Lower leg skin (tissue), 4 donors: ENCODE measurements at regions not wholly inside any gene's neighbourhood (a gene's known extent, or its start where the extent isn't known, plus 50 kb on each side); places are given as distances from the start of the nearest gene placed in this dataset.

Experiments used
- DNase-seq, 2 donors: peaks; one replicate each; pipeline ENCODE4 v3.0.0-alpha.2; 2019; ENCODE audit warnings: low spot score in 2 of 2
- H3K4me3 ChIP-seq: fragments of 200-600 bp; sonication (generic); 2 replicates; pipeline ENCODE4 v1.5.1; 2017; ENCODE audit warnings: mild to moderate bottlenecking, low read depth; ENCODE audit not compliant: poor library complexity, severe bottlenecking
- POLR2A ChIP-seq, 2 donors: fragments of 450-650 bp; IDR thresholded peaks; one replicate each; pipeline ENCODE4 v1.6.1; 2016 to 2017; ENCODE audit warnings: antibody characterized with exemption in 2 of 2, mild to moderate bottlenecking in 1 of 2, moderate library complexity in 1 of 2
- WGBS, 2 donors: methylation state at CpG; one replicate each; pipeline ENCODE4 v1.1.5; 2018; 5-methylcytosine and 5-hydroxymethylcytosine counted together
- intact Hi-C: fragments of 100-400 bp; cut with DNase I; formaldehyde crosslinking; loops from one replicate; pipeline ENCODE4 v1.15.0; 2023; ENCODE audit warnings: low total_unique reads
- TF ChIP-seq, protein P1 (sequence below), 3 donors: fragments of 450-650 bp; IDR thresholded peaks; one replicate each; pipeline ENCODE4 v1.5.1; 2016; ENCODE audit warnings: antibody characterized with exemption in 3 of 3, mild to moderate bottlenecking in 3 of 3, moderate library complexity in 2 of 3

DNA sequence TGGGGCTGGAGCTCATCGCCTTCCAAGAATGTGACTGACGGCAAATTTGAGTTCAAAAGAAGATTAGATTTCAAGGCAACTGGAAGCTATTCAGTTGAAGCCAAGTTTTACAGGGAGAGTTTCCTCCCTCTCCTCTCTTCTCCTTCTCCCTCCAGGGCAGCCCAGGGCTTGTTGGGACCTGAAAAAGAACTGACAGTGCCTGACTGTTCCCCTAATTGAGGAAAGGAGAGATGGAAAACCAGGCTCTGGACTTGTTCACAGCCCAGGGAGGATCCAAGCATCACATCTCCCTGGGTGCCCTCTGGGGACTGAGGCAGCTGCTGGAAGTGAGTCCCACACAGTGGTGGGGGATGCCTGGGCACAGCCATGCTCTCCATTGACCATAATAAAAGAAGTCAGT is 88.1 kb downstream of the THNSL2 start:
- no peak overlapping the region for H3K4me3 ChIP-seq
- peak; percentile 43 to 76 for DNase-seq
- WGBS, 2 donors = 41 to 54% methylated on average over 2 of the region's 2 CpGs
- TF ChIP-seq, protein P1, sequence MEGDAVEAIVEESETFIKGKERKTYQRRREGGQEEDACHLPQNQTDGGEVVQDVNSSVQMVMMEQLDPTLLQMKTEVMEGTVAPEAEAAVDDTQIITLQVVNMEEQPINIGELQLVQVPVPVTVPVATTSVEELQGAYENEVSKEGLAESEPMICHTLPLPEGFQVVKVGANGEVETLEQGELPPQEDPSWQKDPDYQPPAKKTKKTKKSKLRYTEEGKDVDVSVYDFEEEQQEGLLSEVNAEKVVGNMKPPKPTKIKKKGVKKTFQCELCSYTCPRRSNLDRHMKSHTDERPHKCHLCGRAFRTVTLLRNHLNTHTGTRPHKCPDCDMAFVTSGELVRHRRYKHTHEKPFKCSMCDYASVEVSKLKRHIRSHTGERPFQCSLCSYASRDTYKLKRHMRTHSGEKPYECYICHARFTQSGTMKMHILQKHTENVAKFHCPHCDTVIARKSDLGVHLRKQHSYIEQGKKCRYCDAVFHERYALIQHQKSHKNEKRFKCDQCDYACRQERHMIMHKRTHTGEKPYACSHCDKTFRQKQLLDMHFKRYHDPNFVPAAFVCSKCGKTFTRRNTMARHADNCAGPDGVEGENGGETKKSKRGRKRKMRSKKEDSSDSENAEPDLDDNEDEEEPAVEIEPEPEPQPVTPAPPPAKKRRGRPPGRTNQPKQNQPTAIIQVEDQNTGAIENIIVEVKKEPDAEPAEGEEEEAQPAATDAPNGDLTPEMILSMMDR (IDR thresholded peaks at IDR 0.05) = no peak
- no peak for TF ChIP-seq POLR2A (IDR thresholded peaks at IDR 0.05)
- intact Hi-C loops = no loop called here

DNA sequence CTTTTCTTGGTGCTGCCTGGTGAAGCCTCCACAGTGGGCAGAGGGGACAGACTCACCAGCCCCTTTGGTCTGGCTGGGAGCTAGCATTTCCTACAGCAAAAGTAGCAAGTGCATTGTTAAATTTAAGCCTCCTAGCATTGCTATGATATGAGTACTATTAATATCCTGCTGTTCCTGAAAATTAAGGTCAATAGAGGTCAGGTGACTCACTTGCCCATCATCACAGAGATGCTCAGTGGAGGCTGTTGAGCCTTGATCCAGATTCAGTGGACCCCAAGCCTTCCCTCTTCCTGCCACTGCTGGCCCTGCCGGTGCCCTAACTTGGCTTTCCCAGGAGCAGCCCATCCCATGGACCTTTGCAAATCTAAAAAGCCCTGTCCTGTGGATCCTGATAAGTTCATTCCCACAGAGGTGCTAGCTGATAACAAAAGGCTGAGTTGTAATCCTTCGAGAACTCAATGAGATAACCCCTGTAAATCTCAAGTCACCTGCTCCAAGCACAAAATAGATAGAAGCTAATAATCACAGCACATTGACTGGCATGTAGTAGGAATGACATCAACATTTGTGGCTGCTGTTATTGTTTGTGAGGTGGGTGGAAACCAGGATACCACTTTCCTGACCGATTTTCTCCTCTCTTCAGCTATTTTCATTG is 84.4 kb downstream of the THNSL2 start:
- no peak overlapping the region for H3K4me3 ChIP-seq
- no peak for TF ChIP-seq POLR2A (IDR thresholded peaks at IDR 0.05)
- TF ChIP-seq, protein P1 (IDR thresholded peaks at IDR 0.05) = no peak
- intact Hi-C loops = no loop called here
- no peak for DNase-seq
- 78 to 83% methylated on average over 3 of the region's 3 CpGs for WGBS, 2 donors

DNA sequence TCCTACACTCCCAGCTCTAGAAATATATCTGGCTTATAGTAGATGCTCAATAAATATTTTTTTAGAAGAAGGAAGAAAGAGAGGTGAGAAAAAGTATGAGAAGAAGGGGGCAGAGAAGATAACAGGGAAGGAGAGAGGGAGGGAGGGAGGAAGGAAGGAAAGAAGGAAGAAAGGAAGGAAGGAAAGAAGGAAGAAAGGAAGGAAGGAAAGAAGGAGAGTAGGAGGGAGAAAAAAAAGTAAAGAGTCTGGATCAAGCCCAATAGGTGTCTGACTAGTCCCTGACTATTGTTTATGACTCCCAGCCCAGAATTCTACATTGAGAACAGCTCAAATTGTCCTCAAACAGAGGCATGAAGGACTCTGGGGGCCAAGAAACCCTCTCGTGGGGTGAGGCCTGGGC is 83.9 kb downstream of the THNSL2 start:
- WGBS, 2 donors = 62 to 86% methylated on average over 1 of the region's 1 CpG
- TF ChIP-seq, protein P1 (IDR thresholded peaks at IDR 0.05) = no peak
- no peak for TF ChIP-seq POLR2A (IDR thresholded peaks at IDR 0.05)
- intact Hi-C loops = no loop called here

DNA sequence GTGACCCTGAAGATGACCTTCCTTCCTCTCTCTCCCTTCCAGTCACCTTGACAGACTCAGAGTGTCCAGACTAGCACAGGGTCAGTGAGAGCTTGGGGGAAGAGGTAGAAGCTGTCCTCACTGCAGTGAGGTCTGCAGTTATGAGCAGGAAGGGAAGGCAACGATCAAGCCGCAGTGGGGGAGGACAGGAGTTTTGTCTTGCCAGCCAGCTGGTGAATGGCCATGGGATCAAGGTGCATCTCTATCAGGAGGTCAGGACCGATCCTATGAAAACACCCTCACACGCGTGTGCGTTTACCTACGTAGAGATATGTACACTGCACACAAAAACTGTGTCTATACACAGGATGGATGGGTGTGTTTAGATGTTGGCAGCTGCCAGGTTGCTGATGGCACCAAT is 83.2 kb downstream of the THNSL2 start:
- TF ChIP-seq, protein P1 (IDR thresholded peaks at IDR 0.05) = no peak
- TF ChIP-seq POLR2A (IDR thresholded peaks at IDR 0.05) = no peak

More for the DNA sequence above, 83.9 kb downstream of the THNSL2 start:
- no peak for DNase-seq
- no peak overlapping the region for H3K4me3 ChIP-seq

DNA sequence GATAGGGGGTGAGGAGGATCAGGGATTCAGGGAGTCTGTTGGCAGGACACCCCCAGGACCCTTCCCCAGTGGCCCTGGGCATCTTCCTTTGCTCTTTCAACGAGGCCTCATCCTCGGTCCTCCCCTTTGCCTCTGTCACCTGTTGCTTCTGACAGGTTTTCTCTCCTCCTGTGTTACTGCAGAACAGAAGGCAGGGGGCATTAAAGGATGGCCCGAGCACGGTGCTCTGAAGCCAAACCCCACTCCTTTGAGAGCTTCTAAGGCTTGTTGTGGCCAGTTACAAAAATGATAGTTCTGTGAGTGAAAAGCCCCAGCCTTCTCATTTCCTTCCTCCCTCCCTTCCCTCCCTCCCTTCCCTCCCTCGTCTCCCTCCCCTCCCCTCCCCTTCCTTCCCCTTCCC is 82.5 kb downstream of the THNSL2 start:
- WGBS, 2 donors = 47 to 52% methylated on average over 5 of the region's 5 CpGs
- intact Hi-C loops = no loop called here

More for the DNA sequence above, 83.2 kb downstream of the THNSL2 start:
- intact Hi-C loops = no loop called here
- 96 to 97% methylated on average over 7 of the region's 7 CpGs for WGBS, 2 donors
- DNase-seq = no peak
- no peak overlapping the region for H3K4me3 ChIP-seq

More for the DNA sequence above, 82.5 kb downstream of the THNSL2 start:
- no peak for DNase-seq
- H3K4me3 ChIP-seq = no peak overlapping the region
- TF ChIP-seq, protein P1 (IDR thresholded peaks at IDR 0.05) = no peak
- TF ChIP-seq POLR2A (IDR thresholded peaks at IDR 0.05) = no peak
